LNCaP clone FGC (cell line): ENCODE measurements at regions not wholly inside any gene's neighbourhood (a gene's known extent, or its start where the extent isn't known, plus 50 kb on each side); places are given as distances from the start of the nearest gene placed in this dataset.

Experiments used
- DNase-seq: peaks from one replicate; pipeline ENCODE4 v3.0.0-alpha.2; 2011; ENCODE audit warnings: low read depth
- H3K4me3 ChIP-seq: 2 replicates; pipeline ENCODE4 v1.5.1; 2011; ENCODE audit warnings: mild to moderate bottlenecking, low read depth, low read length, control low read depth
- CTCF ChIP-seq: IDR thresholded peaks from 2 replicates; pipeline ENCODE4 v1.5.1; 2012; ENCODE audit warnings: mild to moderate bottlenecking; ENCODE audit not compliant: control insufficient read depth, insufficient read depth; ENCODE audit errors: extremely low read depth

GRCh38 chr1:187185389-187185788 lies 356.6 kb downstream of the PLA2G4A start:
- DNase-seq, result no peak
- H3K4me3 ChIP-seq, result no peak overlapping the region
- TF ChIP-seq CTCF, result no peak

- H3K4me3 ChIP-seq, result no peak overlapping the region
- no peak for TF ChIP-seq CTCF
- no peak for DNase-seq
Measured at GRCh38 chr1:187197685-187198084, 368.9 kb downstream of the PLA2G4A start.

DNA sequence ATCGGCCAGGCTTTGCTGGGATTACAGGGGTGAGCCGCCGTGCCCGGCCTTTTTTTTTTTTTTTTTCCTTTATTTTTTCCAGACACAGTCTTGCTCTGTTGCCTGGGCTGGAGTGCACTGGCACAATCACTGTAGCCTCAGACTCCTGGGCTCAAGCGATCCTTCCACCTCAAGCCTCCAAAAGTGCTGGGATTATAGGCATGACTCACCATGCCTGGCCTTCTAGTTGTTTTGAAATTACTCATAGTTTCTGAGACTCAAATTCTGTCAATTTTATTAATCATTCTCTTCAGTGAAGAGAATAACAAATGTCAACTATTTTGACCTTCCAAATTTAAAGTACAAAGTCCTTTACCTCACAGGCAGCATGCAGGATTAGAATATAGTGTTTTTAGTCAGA lies 374.5 kb downstream of the PLA2G4A start:
- TF ChIP-seq CTCF, result no peak
- no peak overlapping the region for H3K4me3 ChIP-seq
- no peak for DNase-seq

DNA sequence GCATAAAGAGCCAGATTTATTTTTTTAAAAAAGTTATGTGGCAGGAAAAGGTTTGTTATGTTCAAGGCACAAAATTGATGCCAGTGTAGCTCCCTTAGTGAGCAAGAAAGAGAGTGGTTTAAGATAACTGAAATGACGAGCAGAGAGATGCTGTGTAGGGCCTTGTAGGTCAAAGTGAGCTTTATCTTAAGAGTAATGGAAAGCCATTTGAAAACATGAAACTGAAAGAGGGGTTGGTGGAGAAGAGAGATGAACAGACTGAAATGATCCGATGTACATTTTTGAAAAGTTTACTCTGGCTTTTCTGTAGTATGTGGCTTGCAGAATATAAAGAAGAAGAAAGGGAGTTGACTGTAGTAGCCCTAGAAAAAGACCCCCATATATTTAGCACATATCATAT lies 383.6 kb downstream of the PLA2G4A start:
- no peak for TF ChIP-seq CTCF
- DNase-seq, result no peak

GRCh38 chr1:187226396-187226795 lies 397.6 kb downstream of the PLA2G4A start:
- no peak for DNase-seq
- no peak for TF ChIP-seq CTCF
- H3K4me3 ChIP-seq, result no peak overlapping the region

More for the DNA sequence above, 383.6 kb downstream of the PLA2G4A start:
- H3K4me3 ChIP-seq, result no peak overlapping the region

GRCh38 chr1:187228790-187229189 lies 400.0 kb downstream of the PLA2G4A start:
- TF ChIP-seq CTCF, result no peak
- no peak overlapping the region for H3K4me3 ChIP-seq
- DNase-seq, result no peak

DNA sequence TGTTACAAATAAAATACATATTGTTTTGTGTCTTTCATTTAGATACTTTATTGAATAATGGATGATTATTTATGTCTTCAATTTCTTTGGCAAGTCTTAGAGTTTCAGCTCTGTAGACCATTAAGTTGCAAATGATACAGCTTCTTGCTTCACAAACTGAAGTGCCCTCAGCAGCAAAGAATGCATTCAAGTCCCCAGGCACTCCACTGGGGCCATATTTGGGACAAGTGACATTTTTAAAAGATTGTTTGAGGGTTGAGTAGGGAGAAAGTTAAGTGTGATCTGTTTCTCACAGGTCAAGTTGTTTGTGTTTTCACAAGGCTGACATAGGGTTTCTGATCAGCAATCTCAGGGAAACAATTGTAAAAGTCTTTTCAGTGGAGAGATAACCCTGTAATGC lies 400.7 kb downstream of the PLA2G4A start:
- no peak for DNase-seq
- no peak overlapping the region for H3K4me3 ChIP-seq
- TF ChIP-seq CTCF, result no peak
